Mesenchymal stem cell (in vitro differentiated cells and primary cell): ENCODE measurements at regions not wholly inside any gene's neighbourhood (a gene's known extent, or its start where the extent isn't known, plus 50 kb on each side); places are given as distances from the start of the nearest gene placed in this dataset.

ENCODE experiments used
- DNase-seq: peaks from one replicate; pipeline ENCODE4 v3.0.0-alpha.2; 2013
- H2AFZ ChIP-seq: one replicate; pipeline ENCODE4 v1.6.1; 2013; ENCODE audit warnings: low read depth, mild to moderate bottlenecking, control low read depth, inconsistent platforms, low read length, moderate library complexity
- H2AK5ac ChIP-seq: 2 replicates; pipeline ENCODE4 v1.6.1; 2013; ENCODE audit warnings: low read length, moderate library complexity, mild to moderate bottlenecking, inconsistent platforms; ENCODE audit not compliant: severe bottlenecking
- H2BK120ac ChIP-seq: one replicate; pipeline ENCODE4 v1.6.1; 2013; ENCODE audit warnings: low read depth, mild to moderate bottlenecking, inconsistent platforms, low read length, moderate library complexity
- H2BK12ac ChIP-seq, 2 experiments: one replicate each; pipeline ENCODE4 v1.6.1; 2013; ENCODE audit warnings: inconsistent platforms in 2 of 2, low read length in 2 of 2, mild to moderate bottlenecking in 2 of 2, moderate library complexity in 2 of 2, control low read depth in 1 of 2
- H2BK15ac ChIP-seq: one replicate; pipeline ENCODE4 v1.6.1; 2013; ENCODE audit warnings: mild to moderate bottlenecking, low read depth, inconsistent platforms; ENCODE audit not compliant: poor library complexity, severe bottlenecking
- H2BK5ac ChIP-seq: 2 replicates; pipeline ENCODE4 v1.6.1; 2013; ENCODE audit warnings: low read depth, mild to moderate bottlenecking, low read length, control low read depth, inconsistent platforms; ENCODE audit not compliant: poor library complexity, severe bottlenecking
- H3K14ac ChIP-seq, 2 experiments: one replicate each; pipeline ENCODE4 v1.6.1; 2013; ENCODE audit warnings: inconsistent platforms in 2 of 2, low read length in 2 of 2, control low read depth in 1 of 2, mild to moderate bottlenecking in 1 of 2, moderate library complexity in 1 of 2
- H3K18ac ChIP-seq, 2 experiments: one replicate each; pipeline ENCODE4 v1.6.1; 2013; ENCODE audit warnings: inconsistent platforms in 2 of 2, low read length in 2 of 2, control low read depth in 1 of 2, low read depth in 1 of 2, mild to moderate bottlenecking in 1 of 2
- H3K23ac ChIP-seq, 2 experiments: one replicate each; pipeline ENCODE4 v1.6.1; 2013; ENCODE audit warnings: inconsistent platforms in 2 of 2, low read length in 2 of 2, mild to moderate bottlenecking in 2 of 2, moderate library complexity in 2 of 2, control low read depth in 1 of 2
- H3K27ac ChIP-seq: 2 replicates; pipeline ENCODE4 v1.5.1; 2013; ENCODE audit warnings: mild to moderate bottlenecking, moderate library complexity, low read length, control low read depth, inconsistent platforms; ENCODE audit not compliant: poor library complexity, severe bottlenecking
- H3K27me3 ChIP-seq, 2 experiments: 2 replicates each; pipeline versions ENCODE4 v1.6.1 to v1.7.0; 2013; ENCODE audit warnings: low read length in 2 of 2, mild to moderate bottlenecking in 2 of 2, moderate library complexity in 2 of 2, control low read depth in 1 of 2, inconsistent platforms in 1 of 2; ENCODE audit not compliant: control insufficient read depth in 1 of 2, insufficient read depth in 1 of 2
- H3K36me3 ChIP-seq, 2 experiments: 2 replicates each; pipeline versions ENCODE4 v1.6.1 to v1.7.0; 2013; ENCODE audit warnings: low read length in 2 of 2, control low read depth in 1 of 2, inconsistent platforms in 1 of 2, low read depth in 1 of 2, mild to moderate bottlenecking in 1 of 2; ENCODE audit not compliant: insufficient read depth in 2 of 2, control insufficient read depth in 1 of 2
- H3K4ac ChIP-seq, 2 experiments: one replicate each; pipeline ENCODE4 v1.6.1; 2013; ENCODE audit warnings: inconsistent platforms in 2 of 2, low read length in 2 of 2, mild to moderate bottlenecking in 2 of 2, moderate library complexity in 2 of 2, control low read depth in 1 of 2, low read depth in 1 of 2
- H3K4me1 ChIP-seq: 2 replicates; pipeline ENCODE4 v1.6.1; 2013; ENCODE audit warnings: low read depth, low read length, control low read depth; ENCODE audit not compliant: control insufficient read depth, insufficient read depth
- H3K4me2 ChIP-seq: 2 replicates; pipeline ENCODE4 v1.6.1; 2013; ENCODE audit warnings: low read length, mild to moderate bottlenecking, inconsistent platforms; ENCODE audit not compliant: poor library complexity, severe bottlenecking
- H3K4me3 ChIP-seq, 2 experiments: 2 replicates each; pipeline versions ENCODE4 v1.5.1 to v1.7.0; 2013; ENCODE audit warnings: low read length in 2 of 2, mild to moderate bottlenecking in 2 of 2, control low read depth in 1 of 2, low read depth in 1 of 2; ENCODE audit not compliant: insufficient read depth in 1 of 2
- H3K79me1 ChIP-seq: replicated peaks from 2 replicates; pipeline ENCODE4 v1.6.1; 2013; ENCODE audit warnings: mild to moderate bottlenecking, control low read depth, low read length, inconsistent platforms; ENCODE audit not compliant: poor library complexity, severe bottlenecking
- H3K9ac ChIP-seq: 2 replicates; pipeline ENCODE4 v1.7.0; 2013; ENCODE audit warnings: mild to moderate bottlenecking, low read length, moderate library complexity
- H3K9me3 ChIP-seq: 2 replicates; pipeline ENCODE4 v1.7.0; 2013; ENCODE audit warnings: mild to moderate bottlenecking, low read length; ENCODE audit not compliant: control insufficient read depth
- H4K8ac ChIP-seq: one replicate; pipeline ENCODE4 v1.6.1; 2013; ENCODE audit warnings: inconsistent platforms, mild to moderate bottlenecking, low read length, moderate library complexity
- H4K91ac ChIP-seq: one replicate; pipeline ENCODE4 v1.6.1; 2013; ENCODE audit warnings: mild to moderate bottlenecking, low read length, inconsistent platforms
- WGBS: methylation state at CpG from one replicate; pipeline ENCODE4 v1.1.7; 2013; ENCODE audit warnings: mixed read lengths; 5-methylcytosine and 5-hydroxymethylcytosine counted together

DNA sequence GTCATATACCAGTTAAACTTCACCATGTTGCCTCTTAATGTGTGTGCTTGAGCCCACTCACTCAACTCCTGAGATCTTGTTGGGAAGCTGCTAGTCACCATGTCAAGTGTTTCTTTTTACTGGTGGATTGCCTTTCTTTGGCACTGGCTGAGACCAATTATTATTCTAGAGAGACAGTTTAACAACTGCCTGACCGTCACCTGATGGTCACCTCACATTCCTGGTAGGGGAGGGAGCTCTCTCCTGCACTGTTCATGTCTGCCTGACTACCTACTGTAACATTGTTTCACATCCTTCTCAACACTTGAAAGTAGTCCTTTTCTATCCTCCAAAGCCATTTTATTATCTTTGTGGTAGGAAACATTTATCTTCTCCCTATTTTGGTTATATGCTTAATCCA, 172.3 kb downstream of the RWDD3 start:
- Histone ChIP-seq H2AFZ (no peak overlapping the region), H3K4me3 (no peak overlapping the region), H4K91ac (no peak overlapping the region), H3K36me3 (no peaks in the 10 kb centered on the region), H3K23ac (no peak overlapping the region), H3K27ac (no peak overlapping the region), H3K79me1 (no peaks in the 10 kb centered on the region), H3K9me3 (no peaks in the 10 kb centered on the region), H2BK15ac (no peak overlapping the region), H3K14ac (no peak overlapping the region), H3K4ac (no peak overlapping the region), H4K8ac (no peak overlapping the region), H3K27me3 (peaks cover 0 to 12% of the 10 kb centered on the region in 2 experiments), H3K9ac (no peak overlapping the region), H3K18ac (no peak overlapping the region), H2BK120ac (no peak overlapping the region), H2AK5ac (no peak overlapping the region), H2BK12ac (no peak overlapping the region), H3K4me1 (no peaks in the 10 kb centered on the region), H3K4me2 (no peak overlapping the region), H2BK5ac (no peak overlapping the region)
- DNase-seq: no peak
- WGBS: 50% methylated on average over 1 of the region's 1 CpG

DNA sequence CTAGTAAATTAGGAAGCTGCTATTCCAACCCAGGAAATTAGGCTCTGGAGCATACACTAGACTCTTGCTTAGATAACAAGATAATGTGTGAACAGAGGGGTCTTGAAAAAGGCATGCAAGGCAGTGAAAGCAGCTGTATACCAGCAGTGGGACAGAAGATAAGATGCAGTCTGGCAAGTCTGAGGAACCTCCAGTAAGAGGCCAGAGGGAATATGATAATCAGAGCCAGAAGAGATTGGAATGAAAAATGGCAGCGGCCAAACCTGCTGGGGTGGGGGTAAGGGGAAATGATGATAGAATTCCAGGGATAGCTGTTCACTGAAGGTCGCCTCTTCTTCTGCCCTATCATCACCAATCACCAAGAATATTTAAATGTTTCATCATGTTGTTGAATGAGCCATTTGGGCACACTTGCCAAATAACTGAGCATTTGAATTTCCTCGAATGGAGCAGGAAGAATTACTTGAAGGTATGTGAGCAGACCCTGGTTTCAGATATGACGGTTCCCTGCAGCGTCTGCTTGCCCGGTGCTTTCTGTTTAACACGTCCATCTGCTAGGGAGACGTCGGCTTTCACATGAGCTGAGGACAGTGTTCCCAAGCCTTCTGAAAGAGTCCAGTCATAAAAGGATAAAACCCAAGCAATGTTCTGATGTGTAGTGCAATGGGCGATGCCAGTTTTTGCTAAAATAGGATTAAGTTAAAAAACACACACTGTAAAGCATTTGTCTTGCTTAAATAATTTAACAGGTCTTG, 173.3 kb downstream of the RWDD3 start:
- Histone ChIP-seq H2BK120ac (no peak overlapping the region), H3K27me3 (peaks cover 0 to 12% of the 10 kb centered on the region in 2 experiments), H3K9me3 (no peaks in the 10 kb centered on the region), H4K8ac (no peak overlapping the region), H3K36me3 (no peaks in the 10 kb centered on the region), H2BK12ac (no peak overlapping the region), H2BK15ac (no peak overlapping the region), H2BK5ac (no peak overlapping the region), H4K91ac (no peak overlapping the region), H3K4ac (no peak overlapping the region), H2AFZ (no peak overlapping the region), H3K14ac (no peak overlapping the region), H3K27ac (no peak overlapping the region), H3K79me1 (no peaks in the 10 kb centered on the region), H3K4me1 (no peaks in the 10 kb centered on the region), H3K23ac (no peak overlapping the region), H2AK5ac (no peak overlapping the region), H3K4me2 (no peak overlapping the region), H3K9ac (no peak overlapping the region), H3K4me3 (peak overlapping the region in 1 of 2 experiments; percentile 56), H3K18ac (no peak overlapping the region)
- 51% methylated on average over 7 of the region's 10 CpGs for WGBS
- DNase-seq: no peak

DNA sequence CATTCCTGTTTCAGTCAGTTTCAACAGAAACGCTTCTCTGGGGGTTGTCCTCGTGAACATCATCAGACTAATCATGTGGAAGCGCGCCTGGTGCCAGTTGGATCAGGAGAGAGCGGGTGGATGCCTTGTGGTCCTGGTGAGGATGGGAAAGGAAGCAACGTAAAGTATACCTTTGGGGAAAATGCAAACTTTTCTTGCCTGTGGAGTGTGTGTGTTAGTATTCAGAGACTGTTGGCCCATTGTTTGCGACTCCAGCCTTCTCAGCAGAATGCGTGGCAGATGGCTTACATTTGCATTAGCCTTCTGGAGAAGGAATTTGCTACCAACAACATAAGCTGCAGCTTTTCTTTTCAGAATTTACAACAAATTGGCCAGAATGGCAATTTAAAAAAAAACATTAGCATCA, 173.9 kb downstream of the RWDD3 start:
- no peak overlapping the region for H3K18ac ChIP-seq
- H3K4me1 ChIP-seq: no peaks in the 10 kb centered on the region
- WGBS: 48% methylated on average over 8 of the region's 8 CpGs
- H3K9ac ChIP-seq: no peak overlapping the region
- H3K4me3 ChIP-seq: peak overlapping the region in 1 of 2 experiments; percentile 56
- H2AFZ ChIP-seq: no peak overlapping the region
- no peak overlapping the region for H2BK12ac ChIP-seq
- H4K8ac ChIP-seq: no peak overlapping the region
- no peak for DNase-seq
- H3K79me1 ChIP-seq: no peaks in the 10 kb centered on the region
- H2BK120ac ChIP-seq: no peak overlapping the region
- no peak overlapping the region for H3K4me2 ChIP-seq
- H2AK5ac ChIP-seq: no peak overlapping the region
- H3K23ac ChIP-seq: no peak overlapping the region
- no peak overlapping the region for H3K14ac ChIP-seq
- peaks cover 0 to 12% of the 10 kb centered on the region in 2 experiments for H3K27me3 ChIP-seq
- H3K4ac ChIP-seq: no peak overlapping the region
- no peaks in the 10 kb centered on the region for H3K36me3 ChIP-seq
- H3K27ac ChIP-seq: no peak overlapping the region
- no peak overlapping the region for H2BK15ac ChIP-seq
- no peaks in the 10 kb centered on the region for H3K9me3 ChIP-seq
- H4K91ac ChIP-seq: no peak overlapping the region
- no peak overlapping the region for H2BK5ac ChIP-seq

DNA sequence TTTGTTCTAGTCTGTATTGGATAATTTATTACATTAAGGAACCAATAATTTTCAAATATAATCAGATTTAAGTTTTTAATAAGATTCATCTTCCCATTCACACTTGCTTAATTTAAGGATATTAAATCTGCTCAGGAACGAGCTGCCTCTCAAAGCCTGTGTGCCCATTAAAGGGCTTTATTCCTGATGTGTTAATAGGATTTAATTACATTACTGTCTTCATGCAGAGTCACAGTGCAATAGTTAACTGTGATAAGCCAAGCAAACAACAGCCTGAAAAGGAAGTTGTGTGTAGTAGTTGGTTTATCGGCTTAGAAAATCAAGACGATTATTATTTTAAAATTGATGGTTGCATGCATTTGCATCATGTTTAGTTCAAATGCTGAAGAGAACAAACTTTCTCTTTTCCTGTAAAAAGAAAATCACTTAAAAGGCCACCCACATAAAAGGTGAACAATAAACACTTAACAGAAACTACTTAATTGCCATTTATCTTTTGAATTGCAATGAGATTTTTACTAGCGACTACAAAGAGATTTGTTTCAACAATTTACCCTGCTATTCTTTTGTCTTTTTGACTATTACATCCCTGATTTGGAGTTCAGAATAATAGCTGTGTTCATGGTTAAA, 174.6 kb downstream of the RWDD3 start:
- Histone ChIP-seq H3K4ac (no peak overlapping the region), H2BK120ac (no peak overlapping the region), H3K4me2 (no peak overlapping the region), H2BK12ac (no peak overlapping the region), H4K91ac (no peak overlapping the region), H2BK5ac (no peak overlapping the region), H4K8ac (no peak overlapping the region), H3K4me3 (no peak overlapping the region), H3K23ac (no peak overlapping the region), H3K27ac (no peak overlapping the region), H3K79me1 (no peaks in the 10 kb centered on the region), H3K36me3 (no peaks in the 10 kb centered on the region), H3K9me3 (no peaks in the 10 kb centered on the region), H3K18ac (no peak overlapping the region), H2AK5ac (no peak overlapping the region), H2AFZ (no peak overlapping the region), H2BK15ac (no peak overlapping the region), H3K4me1 (no peaks in the 10 kb centered on the region), H3K27me3 (peaks cover 0 to 12% of the 10 kb centered on the region in 2 experiments), H3K14ac (no peak overlapping the region), H3K9ac (no peak overlapping the region)
- DNase-seq: no peak
- 17% methylated on average over 1 of the region's 4 CpGs for whole genome bisulfite sequencing
